Osteocyte (in vitro differentiated cells): ENCODE measurements at regions not wholly inside any gene's neighbourhood (a gene's known extent, or its start where the extent isn't known, plus 50 kb on each side); places are given as distances from the start of the nearest gene placed in this dataset.

ENCODE experiments used
- DNase-seq: peaks from one replicate; pipeline ENCODE4 v3.0.0; 2021; ENCODE audit warnings: mixed read lengths; ENCODE audit not compliant: unreplicated experiment; ENCODE audit errors: extremely low spot score
- H3K27ac Mint-ChIP-seq: one replicate; pipeline ENCODE4 v1.8.0; 2021; ENCODE audit warnings: mild to moderate bottlenecking, mixed read lengths; ENCODE audit not compliant: unreplicated experiment
- H3K27me3 Mint-ChIP-seq: one replicate; pipeline ENCODE4 v1.8.0; 2021; ENCODE audit warnings: mixed read lengths; ENCODE audit not compliant: unreplicated experiment
- H3K36me3 Mint-ChIP-seq: one replicate; pipeline ENCODE4 v1.8.0; 2021; ENCODE audit warnings: mixed read lengths; ENCODE audit not compliant: unreplicated experiment
- H3K4me1 Mint-ChIP-seq: one replicate; pipeline ENCODE4 v1.8.0; 2021; ENCODE audit warnings: mixed read lengths; ENCODE audit not compliant: unreplicated experiment
- H3K4me3 Mint-ChIP-seq: one replicate; pipeline ENCODE4 v1.8.0; 2021; ENCODE audit warnings: mild to moderate bottlenecking, moderate library complexity, mixed read lengths; ENCODE audit not compliant: unreplicated experiment
- H3K9me3 Mint-ChIP-seq: one replicate; pipeline ENCODE4 v1.8.0; 2021; ENCODE audit warnings: mixed read lengths; ENCODE audit not compliant: unreplicated experiment
- TF ChIP-seq, protein P1 (sequence below): fragments of 200-600 bp; sonication (generic); IDR thresholded peaks from 2 replicates; pipeline ENCODE4 v1.5.0; 2021; ENCODE audit warnings: antibody characterized with exemption, mild to moderate bottlenecking, moderate library complexity

DNA sequence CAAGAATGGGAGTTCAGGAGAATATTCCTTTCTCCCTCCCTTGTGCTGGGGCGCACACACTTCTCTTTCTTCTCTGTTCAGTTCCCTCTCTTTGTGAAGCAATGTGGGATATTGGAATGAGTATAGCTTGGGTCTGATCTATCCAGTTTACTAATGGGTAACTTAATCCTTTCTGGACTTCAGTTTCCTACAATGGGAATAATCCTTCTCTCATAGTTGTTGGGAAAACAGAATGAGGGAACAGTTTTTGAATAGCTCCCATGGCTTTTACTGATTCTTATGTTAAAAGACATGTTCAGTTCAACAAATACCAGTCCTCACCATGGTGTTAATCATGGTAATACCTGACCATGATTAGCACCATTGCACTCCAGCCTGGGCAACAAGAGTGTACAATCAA lies 93.1 kb downstream of the ARL4C start:
- Mint-ChIP-seq H3K27ac (no peak overlapping the region), H3K9me3 (no peaks in the 10 kb centered on the region), H3K4me3 (no peak overlapping the region), H3K4me1 (peaks cover 11% of the 10 kb centered on the region), H3K27me3 (no peaks in the 10 kb centered on the region), H3K36me3 (no peaks in the 10 kb centered on the region)
- TF ChIP-seq, protein P1, sequence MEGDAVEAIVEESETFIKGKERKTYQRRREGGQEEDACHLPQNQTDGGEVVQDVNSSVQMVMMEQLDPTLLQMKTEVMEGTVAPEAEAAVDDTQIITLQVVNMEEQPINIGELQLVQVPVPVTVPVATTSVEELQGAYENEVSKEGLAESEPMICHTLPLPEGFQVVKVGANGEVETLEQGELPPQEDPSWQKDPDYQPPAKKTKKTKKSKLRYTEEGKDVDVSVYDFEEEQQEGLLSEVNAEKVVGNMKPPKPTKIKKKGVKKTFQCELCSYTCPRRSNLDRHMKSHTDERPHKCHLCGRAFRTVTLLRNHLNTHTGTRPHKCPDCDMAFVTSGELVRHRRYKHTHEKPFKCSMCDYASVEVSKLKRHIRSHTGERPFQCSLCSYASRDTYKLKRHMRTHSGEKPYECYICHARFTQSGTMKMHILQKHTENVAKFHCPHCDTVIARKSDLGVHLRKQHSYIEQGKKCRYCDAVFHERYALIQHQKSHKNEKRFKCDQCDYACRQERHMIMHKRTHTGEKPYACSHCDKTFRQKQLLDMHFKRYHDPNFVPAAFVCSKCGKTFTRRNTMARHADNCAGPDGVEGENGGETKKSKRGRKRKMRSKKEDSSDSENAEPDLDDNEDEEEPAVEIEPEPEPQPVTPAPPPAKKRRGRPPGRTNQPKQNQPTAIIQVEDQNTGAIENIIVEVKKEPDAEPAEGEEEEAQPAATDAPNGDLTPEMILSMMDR: no peak
- no peak for DNase-seq

GRCh38 chr2:234403074-234403473 lies 93.8 kb downstream of the ARL4C start:
- Mint-ChIP-seq H3K4me3 (no peak overlapping the region), H3K4me1 (peaks cover 13% of the 10 kb centered on the region), H3K9me3 (no peaks in the 10 kb centered on the region), H3K27me3 (no peaks in the 10 kb centered on the region), H3K36me3 (no peaks in the 10 kb centered on the region), H3K27ac (no peak overlapping the region)
- TF ChIP-seq, protein P1: no peak
- DNase-seq: no peak

GRCh38 chr2:234401426-234401825 lies 95.5 kb downstream of the ARL4C start:
- Mint-ChIP-seq H3K9me3 (no peaks in the 10 kb centered on the region), H3K27me3 (no peaks in the 10 kb centered on the region), H3K27ac (no peak overlapping the region), H3K36me3 (no peaks in the 10 kb centered on the region), H3K4me1 (peaks cover 13% of the 10 kb centered on the region), H3K4me3 (no peak overlapping the region)
- TF ChIP-seq, protein P1: no peak
- no peak for DNase-seq

GRCh38 chr2:234399451-234400246 lies 97.2 kb downstream of the ARL4C start:
- H3K27ac Mint-ChIP-seq: no peak overlapping the region
- H3K27me3 Mint-ChIP-seq: no peaks in the 10 kb centered on the region
- no peak for DNase-seq
- H3K4me1 Mint-ChIP-seq: peaks cover 17% of the 10 kb centered on the region
- no peaks in the 10 kb centered on the region for H3K36me3 Mint-ChIP-seq
- TF ChIP-seq, protein P1: no peak
- H3K9me3 Mint-ChIP-seq: no peaks in the 10 kb centered on the region
- H3K4me3 Mint-ChIP-seq: no peak overlapping the region

DNA sequence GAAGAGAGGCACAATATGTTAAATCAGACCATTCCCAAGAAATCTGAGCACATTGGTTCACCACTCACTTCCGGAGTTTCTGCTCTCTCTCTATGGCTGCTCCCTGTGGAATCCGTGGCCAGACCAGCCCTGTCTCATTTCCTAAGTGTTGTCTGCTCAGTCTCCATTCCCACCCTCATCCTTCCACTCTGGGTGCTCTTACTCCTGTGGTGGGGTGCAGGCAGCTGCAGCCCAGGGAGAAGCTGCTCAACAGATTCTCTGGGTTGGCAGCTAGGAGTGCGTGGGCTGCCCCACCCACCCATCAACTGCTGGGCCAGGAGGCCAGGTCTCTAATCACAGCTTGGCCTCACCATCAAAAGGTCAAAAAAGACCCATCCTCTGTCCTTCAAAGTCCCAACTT lies 98.3 kb downstream of the ARL4C start:
- Mint-ChIP-seq H3K36me3 (no peaks in the 10 kb centered on the region), H3K27me3 (no peaks in the 10 kb centered on the region), H3K9me3 (no peaks in the 10 kb centered on the region), H3K27ac (no peak overlapping the region), H3K4me1 (peaks cover 21% of the 10 kb centered on the region), H3K4me3 (no peak overlapping the region)
- TF ChIP-seq, protein P1: no peak
- no peak for DNase-seq
